SK-N-SH treated with all-trans-retinoic acid at 6 μM for 48 hours (cell line): ENCODE measurements at regions not wholly inside any gene's neighbourhood (a gene's known extent, or its start where the extent isn't known, plus 50 kb on each side); places are given as distances from the start of the nearest gene placed in this dataset.

Experiments
- ATAC-seq: fragments of 200-7000 bp; cut with Tn5 transposase; 3 replicates; pipeline ENCODE4 v1.9.1; 2020; ENCODE audit warnings: mild to moderate bottlenecking, moderate library complexity
- ARNTL ChIP-seq: fragments of 450-650 bp; formaldehyde crosslinking; IDR thresholded peaks from 2 replicates; pipeline ENCODE4 v1.5.0; 2020; ENCODE audit warnings: low read depth, mild to moderate bottlenecking, moderate library complexity, borderline replicate concordance
- BACH2 ChIP-seq: fragments of 250-450 bp; sonication (Bioruptor Pico); IDR thresholded peaks from 2 replicates; pipeline ENCODE4 v1.9.0; 2021; ENCODE audit warnings: mild to moderate bottlenecking, borderline replicate concordance
- CSDC2 ChIP-seq: fragments of 250-450 bp; sonication (Bioruptor Pico); IDR thresholded peaks from 2 replicates; pipeline ENCODE4 v1.5.0; 2020; ENCODE audit warnings: mild to moderate bottlenecking, moderate library complexity
- ESRRG ChIP-seq: fragments of 250-450 bp; sonication (Bioruptor Pico); IDR thresholded peaks from 2 replicates; pipeline ENCODE4 v1.6.1; 2021; ENCODE audit warnings: mild to moderate bottlenecking
- GLIS3 ChIP-seq: fragments of 250-450 bp; sonication (Bioruptor Pico); IDR thresholded peaks from 2 replicates; pipeline ENCODE4 v1.5.0; 2020; ENCODE audit warnings: mild to moderate bottlenecking, moderate library complexity
- ISL1 ChIP-seq: fragments of 250-450 bp; sonication (Bioruptor Pico); IDR thresholded peaks from 2 replicates; pipeline ENCODE4 v2.1.2; 2022; ENCODE audit warnings: mild to moderate bottlenecking, moderate library complexity
- OSR1 ChIP-seq: fragments of 250-450 bp; sonication (Bioruptor Pico); IDR thresholded peaks from 2 replicates; pipeline ENCODE4 v1.8.0; 2022; ENCODE audit warnings: moderate library complexity, mild to moderate bottlenecking, inconsistent platforms
- POU6F1 ChIP-seq: fragments of 250-450 bp; sonication (Bioruptor Pico); IDR thresholded peaks from 2 replicates; pipeline ENCODE4 v1.8.0; 2021; ENCODE audit warnings: low read depth, mild to moderate bottlenecking, moderate library complexity, borderline replicate concordance
- PPARA ChIP-seq: fragments of 250-450 bp; sonication (Bioruptor Pico); IDR thresholded peaks from 2 replicates; pipeline ENCODE4 v1.5.0; 2020; ENCODE audit warnings: mild to moderate bottlenecking, borderline replicate concordance
- RARB ChIP-seq: fragments of 250-450 bp; sonication (Bioruptor Pico); IDR thresholded peaks from 2 replicates; pipeline ENCODE4 v1.8.0; 2021; ENCODE audit warnings: mild to moderate bottlenecking, moderate library complexity
- SNAI2 ChIP-seq: fragments of 250-450 bp; sonication (Bioruptor Pico); IDR thresholded peaks from 2 replicates; pipeline ENCODE4 v1.5.0; 2020; ENCODE audit warnings: mild to moderate bottlenecking, moderate library complexity
- TCF4 ChIP-seq: fragments of 250-450 bp; sonication (Bioruptor Pico); IDR thresholded peaks from 2 replicates; pipeline ENCODE4 v1.8.0; 2021; ENCODE audit warnings: mild to moderate bottlenecking, moderate library complexity, borderline replicate concordance
- TSHZ2 ChIP-seq: fragments of 250-450 bp; sonication (Bioruptor Pico); IDR thresholded peaks from 2 replicates; pipeline ENCODE4 v1.5.0; 2020; ENCODE audit warnings: mild to moderate bottlenecking, moderate library complexity
- ZC3H10 ChIP-seq: fragments of 250-450 bp; sonication (Bioruptor Pico); IDR thresholded peaks from 2 replicates; pipeline ENCODE4 v1.5.1; 2021; ENCODE audit warnings: mild to moderate bottlenecking, moderate library complexity
- ZFP3 ChIP-seq: fragments of 250-450 bp; sonication (Bioruptor Pico); IDR thresholded peaks from 2 replicates; pipeline ENCODE4 v1.5.0; 2020; ENCODE audit warnings: mild to moderate bottlenecking, moderate library complexity
- ZFP30 ChIP-seq: fragments of 450-650 bp; formaldehyde crosslinking; IDR thresholded peaks from 2 replicates; pipeline ENCODE4 v1.5.0; 2022; ENCODE audit warnings: mild to moderate bottlenecking, moderate library complexity
- ZNF70 ChIP-seq: fragments of 450-650 bp; formaldehyde crosslinking; IDR thresholded peaks from 2 replicates; pipeline ENCODE4 v1.5.0; 2020; ENCODE audit warnings: mild to moderate bottlenecking, moderate library complexity
- ZNF8 ChIP-seq: fragments of 450-650 bp; formaldehyde crosslinking; IDR thresholded peaks from 2 replicates; pipeline ENCODE4 v1.5.0; 2020; ENCODE audit warnings: mild to moderate bottlenecking, moderate library complexity
- TF ChIP-seq, protein P1 (sequence below): fragments of 250-450 bp; sonication (Bioruptor Pico); IDR thresholded peaks from 2 replicates; pipeline ENCODE4 v1.8.0; 2020; ENCODE audit warnings: mild to moderate bottlenecking, moderate library complexity, borderline replicate concordance
- TF ChIP-seq, protein P2 (sequence below): fragments of 250-450 bp; sonication (Bioruptor Pico); IDR thresholded peaks from 2 replicates; pipeline ENCODE4 v1.5.1; 2021; ENCODE audit warnings: mild to moderate bottlenecking, moderate library complexity

- no peak for ATAC-seq
- TF ChIP-seq TCF4, result no peak
- no peak for TF ChIP-seq BACH2 (CRISPR knock-in tag)
- no peak for TF ChIP-seq ARNTL
- no peak for TF ChIP-seq OSR1 (CRISPR knock-in tag)
- no peak for TF ChIP-seq CSDC2 (CRISPR knock-in tag)
Observed at GRCh38 chr12:58291106-58291505, 349.7 kb downstream of the ATP23 start.

DNA sequence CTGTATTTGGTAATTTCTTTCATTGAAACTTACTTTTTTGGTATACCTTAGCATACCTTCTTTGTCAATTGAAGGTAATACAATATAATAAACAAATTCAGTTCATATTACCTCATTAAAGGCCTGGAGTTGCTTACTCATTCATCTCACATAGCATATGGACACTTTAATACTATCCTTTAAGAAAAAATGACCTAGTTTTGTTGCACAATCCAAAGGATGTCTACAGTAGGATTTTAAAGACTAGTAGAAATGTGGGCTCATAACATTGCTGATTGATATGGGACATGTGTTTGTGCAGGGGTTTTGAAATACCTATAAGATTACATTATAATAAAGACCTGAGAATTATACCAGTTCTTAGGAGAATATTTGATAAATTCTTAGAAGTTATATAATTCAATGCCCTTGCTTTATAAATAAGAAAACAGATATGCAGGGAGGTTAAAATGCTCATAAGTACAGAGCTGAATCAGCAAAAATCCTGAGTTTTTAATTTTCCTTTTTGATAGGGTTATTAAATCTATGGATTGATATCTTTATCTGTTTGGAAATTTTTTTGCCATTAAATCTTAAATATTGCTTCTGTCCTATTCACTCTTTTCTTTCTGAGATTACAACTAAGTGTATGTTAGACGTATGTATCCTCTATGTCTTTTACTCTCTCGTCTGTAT lies 352.1 kb downstream of the ATP23 start:
- TF ChIP-seq ZC3H10 (CRISPR knock-in tag), result no peak
- no peak for TF ChIP-seq OSR1 (CRISPR knock-in tag)
- TF ChIP-seq POU6F1 (CRISPR knock-in tag), result no peak
- TF ChIP-seq, protein P1, sequence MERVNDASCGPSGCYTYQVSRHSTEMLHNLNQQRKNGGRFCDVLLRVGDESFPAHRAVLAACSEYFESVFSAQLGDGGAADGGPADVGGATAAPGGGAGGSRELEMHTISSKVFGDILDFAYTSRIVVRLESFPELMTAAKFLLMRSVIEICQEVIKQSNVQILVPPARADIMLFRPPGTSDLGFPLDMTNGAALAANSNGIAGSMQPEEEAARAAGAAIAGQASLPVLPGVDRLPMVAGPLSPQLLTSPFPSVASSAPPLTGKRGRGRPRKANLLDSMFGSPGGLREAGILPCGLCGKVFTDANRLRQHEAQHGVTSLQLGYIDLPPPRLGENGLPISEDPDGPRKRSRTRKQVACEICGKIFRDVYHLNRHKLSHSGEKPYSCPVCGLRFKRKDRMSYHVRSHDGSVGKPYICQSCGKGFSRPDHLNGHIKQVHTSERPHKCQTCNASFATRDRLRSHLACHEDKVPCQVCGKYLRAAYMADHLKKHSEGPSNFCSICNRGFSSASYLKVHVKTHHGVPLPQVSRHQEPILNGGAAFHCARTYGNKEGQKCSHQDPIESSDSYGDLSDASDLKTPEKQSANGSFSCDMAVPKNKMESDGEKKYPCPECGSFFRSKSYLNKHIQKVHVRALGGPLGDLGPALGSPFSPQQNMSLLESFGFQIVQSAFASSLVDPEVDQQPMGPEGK (CRISPR knock-in tag), result no peak
- TF ChIP-seq ZNF8 (CRISPR knock-in tag), result no peak
- TF ChIP-seq PPARA (CRISPR knock-in tag), result no peak
- TF ChIP-seq ZFP3, result no peak
- no peak for TF ChIP-seq ISL1 (CRISPR knock-in tag)
- TF ChIP-seq, all 23 proteins: peak for 0
- no peak for ATAC-seq

GRCh38 chr12:58295268-58295667 lies 353.9 kb downstream of the ATP23 start:
- no peak for TF ChIP-seq RARB (CRISPR knock-in tag)
- no peak for TF ChIP-seq SNAI2
- no peak for TF ChIP-seq POU6F1 (CRISPR knock-in tag)
- no peak for TF ChIP-seq ZC3H10 (CRISPR knock-in tag)
- TF ChIP-seq ZFP30 (CRISPR knock-in tag), result no peak
- TF ChIP-seq BACH2 (CRISPR knock-in tag), result no peak
- TF ChIP-seq ARNTL, result no peak
- TF ChIP-seq CSDC2 (CRISPR knock-in tag), result no peak
- no peak for TF ChIP-seq TSHZ2 (CRISPR knock-in tag)
- no peak for TF ChIP-seq ESRRG (CRISPR knock-in tag)
- TF ChIP-seq GLIS3 (CRISPR knock-in tag), result no peak
- no peak for TF ChIP-seq OSR1 (CRISPR knock-in tag)
- TF ChIP-seq, protein P2, sequence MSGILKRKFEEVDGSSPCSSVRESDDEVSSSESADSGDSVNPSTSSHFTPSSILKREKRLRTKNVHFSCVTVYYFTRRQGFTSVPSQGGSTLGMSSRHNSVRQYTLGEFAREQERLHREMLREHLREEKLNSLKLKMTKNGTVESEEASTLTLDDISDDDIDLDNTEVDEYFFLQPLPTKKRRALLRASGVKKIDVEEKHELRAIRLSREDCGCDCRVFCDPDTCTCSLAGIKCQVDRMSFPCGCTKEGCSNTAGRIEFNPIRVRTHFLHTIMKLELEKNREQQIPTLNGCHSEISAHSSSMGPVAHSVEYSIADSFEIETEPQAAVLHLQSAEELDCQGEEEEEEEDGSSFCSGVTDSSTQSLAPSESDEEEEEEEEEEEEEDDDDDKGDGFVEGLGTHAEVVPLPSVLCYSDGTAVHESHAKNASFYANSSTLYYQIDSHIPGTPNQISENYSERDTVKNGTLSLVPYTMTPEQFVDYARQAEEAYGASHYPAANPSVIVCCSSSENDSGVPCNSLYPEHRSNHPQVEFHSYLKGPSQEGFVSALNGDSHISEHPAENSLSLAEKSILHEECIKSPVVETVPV (CRISPR knock-in tag), result no peak
- TF ChIP-seq PPARA (CRISPR knock-in tag), result no peak
- TF ChIP-seq, protein P1 (CRISPR knock-in tag), result no peak
- TF ChIP-seq ZNF70 (CRISPR knock-in tag), result no peak
- TF ChIP-seq ZFP3, result no peak
- no peak for TF ChIP-seq ISL1 (CRISPR knock-in tag)
- ATAC-seq, result no peak
